ENCODE measurements at regions not wholly inside any gene's neighbourhood (a gene's known extent, or its start where the extent isn't known, plus 50 kb on each side); places are given as distances from the start of the nearest gene placed in this dataset.

DNA sequence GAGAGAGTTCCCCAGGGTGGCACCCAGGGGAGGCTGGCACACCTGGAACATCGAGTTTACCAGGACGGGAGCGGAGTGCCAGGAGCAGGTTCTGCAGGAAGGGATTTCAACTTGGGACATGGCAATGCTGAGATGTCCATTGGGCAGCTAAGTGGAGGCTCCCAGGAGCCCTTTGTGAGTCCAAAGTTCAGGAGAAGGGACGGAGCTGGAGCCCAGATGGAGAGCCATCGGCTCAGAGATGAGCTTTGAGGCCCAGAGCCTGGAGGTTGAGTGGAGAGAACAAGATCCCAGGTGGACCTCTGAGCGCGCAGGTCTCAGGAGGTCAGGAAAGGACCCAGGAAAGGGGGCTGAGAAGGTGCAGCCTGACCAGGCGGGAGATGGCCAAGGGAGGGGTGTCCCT, 67.5 kb upstream of the AFDN start:
- DNase-seq = no peak

- DNase-seq = no peak
Observed at GRCh38 chr6:167759912-167760311, 66.8 kb upstream of the AFDN start.

GRCh38 chr6:167760979-167761793, 65.5 kb upstream of the AFDN start:
- no peak for DNase-seq

DNA sequence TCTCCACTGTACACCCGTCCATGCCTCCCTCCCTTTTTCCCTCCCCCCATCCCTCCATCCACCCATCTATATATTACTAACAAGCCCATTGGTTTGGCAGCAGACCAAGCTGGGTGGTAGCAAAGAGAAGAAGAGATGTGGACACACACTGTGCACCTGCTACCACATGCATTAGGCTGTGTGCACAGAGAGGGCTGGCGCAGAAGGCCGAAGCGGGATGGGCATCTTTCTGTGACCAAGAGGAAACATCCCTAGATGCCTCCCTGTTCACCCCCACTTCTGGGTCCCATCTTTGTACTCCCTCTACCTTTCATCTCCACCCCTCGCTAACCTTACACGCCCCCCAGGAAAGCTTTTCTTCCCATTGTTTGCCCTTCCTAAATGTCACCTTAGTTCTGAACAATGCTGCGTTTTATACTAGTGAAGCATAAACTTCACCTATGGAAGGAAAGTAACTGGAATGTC, 64.9 kb upstream of the AFDN start:
- no peak for DNase-seq

- no peak for DNase-seq
Observed at GRCh38 chr6:167762259-167762962, 64.3 kb upstream of the AFDN start.

- no peak for DNase-seq
Observed at GRCh38 chr6:167763056-167763944, 63.4 kb upstream of the AFDN start.

DNA sequence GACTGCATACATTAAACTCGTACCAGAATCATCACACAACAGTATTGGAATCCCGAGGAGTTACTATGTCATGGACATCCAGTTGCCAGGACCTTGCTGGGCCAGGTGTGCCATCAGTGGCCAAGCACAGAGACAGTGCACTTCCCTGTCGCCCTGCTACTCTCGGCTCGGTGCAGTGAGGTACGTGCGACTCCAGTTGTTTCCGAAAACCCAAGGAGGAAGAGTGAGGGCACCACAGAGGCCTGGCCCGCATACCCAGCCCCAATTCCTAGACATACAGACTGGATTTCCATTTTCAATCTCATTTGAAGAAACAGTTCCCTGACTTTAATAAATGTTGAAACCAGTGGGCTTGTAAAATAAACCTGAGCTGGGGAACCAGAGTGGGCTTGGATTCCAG, 62.5 kb upstream of the AFDN start:
- DNase-seq = no peak

GRCh38 chr6:167764713-167765479, 61.8 kb upstream of the AFDN start:
- DNase-seq = no peak

DNA sequence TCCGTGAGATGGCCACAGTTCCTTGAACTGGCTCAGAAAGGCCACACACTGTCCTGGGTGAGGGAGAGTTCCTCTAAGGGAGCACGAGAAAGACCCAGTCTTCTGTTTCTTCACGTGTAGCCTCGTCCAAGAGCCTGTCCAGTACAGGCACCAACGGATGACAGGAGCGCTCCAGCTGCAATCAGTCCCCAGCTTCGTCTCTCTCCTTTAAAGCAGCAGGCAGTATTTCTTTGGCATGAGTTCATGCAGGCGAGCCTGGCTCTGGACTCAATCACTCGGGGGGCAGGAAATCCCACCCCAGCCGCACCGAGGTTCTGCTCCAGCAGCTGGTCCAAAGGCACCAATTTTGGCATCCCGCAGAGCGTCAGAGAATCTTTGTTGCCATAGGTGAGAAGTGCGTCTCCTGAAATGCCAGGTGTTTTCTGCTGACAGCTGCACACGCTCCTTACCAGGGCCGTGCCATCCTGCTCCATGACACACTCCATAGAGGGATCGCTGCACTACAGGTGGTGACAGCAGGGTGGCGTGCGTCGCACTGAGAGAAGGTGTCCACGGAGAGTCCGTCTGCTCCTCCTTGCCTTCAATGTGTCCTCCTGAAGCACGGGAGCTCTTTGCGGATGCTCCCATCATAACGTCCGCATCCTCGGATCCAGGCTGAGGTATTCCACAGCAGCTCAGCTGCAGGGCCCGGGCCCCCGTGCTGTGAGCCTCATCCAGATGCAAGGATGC, 59.6 kb upstream of the AFDN start:
- DNase-seq = no peak

DNA sequence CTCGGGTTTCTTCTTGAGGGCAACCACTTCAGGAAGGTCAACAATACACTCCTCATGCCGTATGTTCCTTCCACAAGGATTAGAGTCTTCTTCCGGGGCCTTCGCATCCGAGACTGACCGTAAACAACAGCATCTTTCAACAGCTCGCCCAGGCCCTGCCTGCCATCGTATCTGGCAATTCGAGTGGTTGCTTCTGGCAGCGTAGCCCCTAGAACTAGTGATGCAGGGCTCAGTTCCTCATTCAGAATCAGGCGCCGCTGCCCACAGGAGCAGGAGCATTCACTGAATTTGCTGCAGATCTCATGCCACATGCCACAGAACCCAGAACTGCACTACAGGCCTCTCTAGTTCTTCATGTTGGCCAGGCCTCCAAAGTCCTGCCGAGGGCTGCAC, 59.0 kb upstream of the AFDN start:
- DNase-seq = no peak

DNA sequence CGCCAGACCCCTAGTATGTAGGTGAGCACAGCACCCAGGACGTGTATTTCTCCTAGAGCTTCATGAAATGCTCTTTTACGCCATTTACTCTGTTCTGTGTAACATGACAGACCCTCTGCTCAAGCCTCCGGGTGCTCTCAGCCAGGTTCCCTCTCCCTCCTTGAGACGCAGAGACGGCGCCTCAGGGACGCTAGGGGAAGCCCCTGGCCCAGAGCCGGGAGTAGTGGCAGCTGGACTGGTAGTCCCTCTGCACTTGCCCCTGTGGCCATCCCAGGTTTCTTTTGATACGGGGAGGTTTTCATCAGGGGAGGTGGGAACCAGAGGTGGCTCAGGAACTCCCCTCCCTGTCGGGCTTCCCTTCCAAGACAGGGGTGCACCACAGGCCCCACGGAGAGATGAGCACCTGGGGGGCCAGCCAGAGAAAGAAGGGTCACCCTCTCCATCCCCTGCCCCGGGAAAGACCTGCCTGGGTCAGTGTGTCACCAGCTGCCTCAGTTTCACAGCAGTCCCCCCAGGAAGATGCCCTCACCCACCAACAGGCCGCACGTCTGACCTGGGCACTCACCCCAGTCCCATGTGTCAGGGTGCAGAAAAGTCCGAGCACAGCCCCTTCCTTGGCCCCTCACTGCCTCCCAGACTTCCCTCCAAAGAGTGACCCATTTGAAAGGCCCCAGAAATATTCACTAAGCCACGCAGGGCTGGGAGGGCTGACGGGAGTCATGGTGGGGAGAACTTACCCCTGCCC, 58.1 kb upstream of the AFDN start:
- no peak for DNase-seq

DNA sequence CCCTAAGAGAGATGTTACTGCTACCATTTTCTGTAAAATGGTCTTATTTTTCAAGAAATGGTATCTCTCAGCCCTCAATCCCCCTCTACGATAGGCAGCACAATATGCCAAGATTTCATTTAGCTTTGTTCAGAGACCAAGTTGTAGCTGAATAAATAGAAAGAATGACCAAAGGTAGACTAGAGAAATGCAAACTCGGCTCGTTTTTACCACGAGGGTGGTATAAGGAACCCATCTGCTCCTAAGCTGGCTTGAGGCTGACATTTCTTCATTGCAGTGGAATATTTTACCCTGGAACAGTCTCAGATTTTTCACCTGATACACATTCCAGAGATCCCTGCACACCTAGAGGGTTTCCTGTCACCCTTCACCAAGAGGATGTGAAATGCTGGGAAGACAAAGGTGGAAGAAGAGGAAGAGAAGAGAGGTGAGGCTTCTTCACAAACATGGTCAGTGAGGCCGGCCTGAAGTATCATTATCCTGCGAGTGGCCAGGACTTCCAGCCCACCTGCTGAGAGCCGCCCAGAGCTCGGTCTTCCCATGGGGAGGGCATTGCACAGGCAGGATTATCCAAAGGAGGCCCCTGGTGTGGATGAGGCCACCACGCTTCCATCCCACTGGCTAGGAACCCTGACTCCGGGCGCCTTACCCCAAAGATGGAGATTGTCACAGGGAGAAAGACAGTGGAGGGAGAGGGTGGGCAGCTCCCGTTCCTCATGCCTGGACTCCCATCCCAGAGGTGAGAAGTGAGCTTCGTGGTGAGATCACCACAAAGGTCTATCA, 57.1 kb upstream of the AFDN start:
- no peak for DNase-seq

GRCh38 chr6:167770291-167770955, 56.3 kb upstream of the AFDN start:
- DNase-seq = no peak

GRCh38 chr6:167774881-167775280, 51.8 kb upstream of the AFDN start:
- no peak for DNase-seq

DNA sequence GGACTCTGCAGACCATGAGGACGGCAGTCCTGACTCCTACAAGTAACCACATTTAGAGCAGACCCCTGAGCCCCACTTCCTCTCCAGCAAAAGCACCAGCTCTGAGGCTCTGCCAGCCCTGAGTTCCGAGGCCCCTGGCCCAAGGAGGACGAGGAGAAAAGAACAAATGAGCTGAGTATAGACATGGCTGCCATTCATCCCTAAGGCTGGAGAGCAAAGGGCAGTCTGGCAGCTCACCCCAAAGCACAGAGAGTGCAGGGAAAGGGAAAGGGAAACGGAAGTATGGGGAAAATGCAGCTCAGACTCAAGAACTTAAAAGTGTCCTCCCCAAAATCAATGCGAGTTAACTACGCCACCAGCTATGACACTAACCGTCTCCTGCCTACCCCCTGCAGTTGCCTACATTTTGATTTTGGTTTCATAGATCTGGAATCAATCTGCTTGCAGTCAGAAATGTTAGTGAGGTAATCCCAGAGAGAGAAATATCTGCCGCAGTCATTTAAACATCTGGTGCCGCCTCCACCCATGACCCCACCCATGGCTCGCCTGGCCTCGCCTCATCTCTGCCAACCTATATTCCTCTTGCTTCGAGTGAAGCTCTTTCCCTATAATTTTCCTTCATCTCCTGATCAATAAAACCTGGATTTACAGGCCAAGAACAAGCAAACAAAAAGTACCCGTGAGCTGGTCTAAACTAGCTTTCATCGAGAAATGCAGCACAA, 49.6 kb upstream of the AFDN start:
- DNase-seq = no peak
